HFF-Myc (cell line): ENCODE measurements at regions not wholly inside any gene's neighbourhood (a gene's known extent, or its start where the extent isn't known, plus 50 kb on each side); places are given as distances from the start of the nearest gene placed in this dataset.
"Not testable (repeated sequence)": the region's sequence is repeated elsewhere in the genome, so short reads cannot be mapped to it uniquely, and the experiment has no call there.

ENCODE experiments used
- DNase-seq: peaks from one replicate; pipeline ENCODE4 v3.0.0-alpha.2; 2011; ENCODE audit warnings: low read depth; ENCODE audit errors: extremely low read depth
- H3K4me3 ChIP-seq: replicated peaks from 2 replicates; pipeline ENCODE4 v1.5.1; 2011; ENCODE audit warnings: low read depth, mild to moderate bottlenecking, control low read depth, low read length
- TF ChIP-seq, protein P1 (sequence below): IDR thresholded peaks from 2 replicates; pipeline ENCODE4 v1.5.1; 2012; ENCODE audit warnings: mild to moderate bottlenecking, low read depth, low read length, control low read depth; ENCODE audit errors: missing control alignments

DNA sequence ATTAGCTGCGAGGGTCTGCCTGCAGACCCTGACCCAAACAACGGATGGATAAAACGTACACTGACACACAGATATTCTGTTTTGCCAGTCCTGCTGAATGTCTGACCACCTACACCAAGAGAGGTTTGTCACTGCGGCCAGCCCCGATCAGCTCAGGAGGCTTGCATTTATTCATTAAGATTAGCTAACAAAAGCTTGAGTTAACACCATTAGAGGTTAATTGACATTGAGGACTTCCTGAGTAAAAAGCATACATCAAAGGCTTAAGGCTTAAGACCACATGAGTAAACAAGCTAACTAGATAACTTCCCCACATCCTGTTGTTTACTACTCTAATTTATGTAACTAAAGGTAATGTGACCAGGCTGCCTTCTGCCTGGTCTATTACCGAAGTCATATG, 198.1 kb upstream of the TRPC7 start:
- TF ChIP-seq, protein P1, sequence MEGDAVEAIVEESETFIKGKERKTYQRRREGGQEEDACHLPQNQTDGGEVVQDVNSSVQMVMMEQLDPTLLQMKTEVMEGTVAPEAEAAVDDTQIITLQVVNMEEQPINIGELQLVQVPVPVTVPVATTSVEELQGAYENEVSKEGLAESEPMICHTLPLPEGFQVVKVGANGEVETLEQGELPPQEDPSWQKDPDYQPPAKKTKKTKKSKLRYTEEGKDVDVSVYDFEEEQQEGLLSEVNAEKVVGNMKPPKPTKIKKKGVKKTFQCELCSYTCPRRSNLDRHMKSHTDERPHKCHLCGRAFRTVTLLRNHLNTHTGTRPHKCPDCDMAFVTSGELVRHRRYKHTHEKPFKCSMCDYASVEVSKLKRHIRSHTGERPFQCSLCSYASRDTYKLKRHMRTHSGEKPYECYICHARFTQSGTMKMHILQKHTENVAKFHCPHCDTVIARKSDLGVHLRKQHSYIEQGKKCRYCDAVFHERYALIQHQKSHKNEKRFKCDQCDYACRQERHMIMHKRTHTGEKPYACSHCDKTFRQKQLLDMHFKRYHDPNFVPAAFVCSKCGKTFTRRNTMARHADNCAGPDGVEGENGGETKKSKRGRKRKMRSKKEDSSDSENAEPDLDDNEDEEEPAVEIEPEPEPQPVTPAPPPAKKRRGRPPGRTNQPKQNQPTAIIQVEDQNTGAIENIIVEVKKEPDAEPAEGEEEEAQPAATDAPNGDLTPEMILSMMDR = no peak
- no peak overlapping the region for H3K4me3 ChIP-seq
- DNase-seq = no peak

DNA sequence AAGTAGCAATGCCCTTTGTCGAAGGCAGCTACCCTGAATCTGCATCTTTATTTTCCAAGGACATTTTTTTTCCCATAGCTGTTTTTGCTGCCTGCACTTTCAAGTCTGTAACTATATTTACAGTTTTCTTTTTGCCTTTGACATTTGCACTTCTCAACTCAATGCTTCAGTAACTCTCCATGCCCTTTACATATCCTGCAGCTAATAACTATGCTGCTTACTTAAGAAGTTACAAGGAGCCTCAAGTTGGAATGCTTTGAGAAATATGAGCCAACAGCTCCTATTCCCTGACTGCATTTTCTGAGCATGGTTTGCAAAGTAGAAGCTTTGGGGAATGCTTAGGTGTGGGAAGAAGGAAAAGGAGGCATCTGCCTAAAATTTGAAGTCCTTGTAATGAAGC, 194.8 kb upstream of the TRPC7 start:
- TF ChIP-seq, protein P1 = no peak
- no peak for DNase-seq
- no peak overlapping the region for H3K4me3 ChIP-seq

DNA sequence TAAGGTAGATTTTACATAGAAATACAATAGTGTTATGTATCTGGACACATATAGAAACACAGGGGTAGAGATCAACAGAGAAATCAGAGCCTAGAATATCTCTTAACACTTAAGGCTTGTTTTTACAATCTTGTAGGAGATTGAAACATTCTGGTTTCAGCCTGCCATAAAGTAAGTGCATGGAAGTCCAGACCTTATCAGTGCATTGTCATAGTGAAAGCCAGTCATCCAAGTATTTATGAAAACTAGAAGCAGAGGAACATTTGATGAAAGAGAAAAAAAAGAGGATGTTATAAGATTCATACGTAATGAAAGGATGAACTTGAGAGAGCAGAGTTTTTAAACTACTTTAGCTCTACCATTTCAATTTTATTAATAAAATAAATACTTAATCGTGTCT, 194.3 kb upstream of the TRPC7 start:
- H3K4me3 ChIP-seq = no peak overlapping the region
- no peak for DNase-seq
- TF ChIP-seq, protein P1 = no peak

DNA sequence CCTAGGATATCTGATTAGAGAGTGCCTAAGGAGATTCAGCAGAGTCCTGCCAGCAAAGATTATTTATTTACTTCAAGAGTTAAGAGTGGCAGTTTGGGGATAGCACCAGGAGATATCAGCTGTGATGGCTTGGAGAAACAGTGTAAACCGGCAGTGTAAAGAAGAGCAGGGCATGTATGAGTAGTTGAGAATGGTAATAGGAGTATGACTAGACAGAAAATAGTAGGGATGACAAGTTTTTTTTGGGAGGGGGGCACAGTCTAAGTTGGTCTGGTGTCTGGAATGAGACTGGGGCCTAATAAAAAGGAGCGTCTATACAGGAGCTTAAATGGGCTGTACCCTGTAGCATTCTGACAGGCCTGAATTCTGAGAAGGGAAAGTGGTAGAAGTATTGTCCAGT, 181.8 kb upstream of the TRPC7 start:
- not testable (repeated sequence) for H3K4me3 ChIP-seq, DNase-seq

DNA sequence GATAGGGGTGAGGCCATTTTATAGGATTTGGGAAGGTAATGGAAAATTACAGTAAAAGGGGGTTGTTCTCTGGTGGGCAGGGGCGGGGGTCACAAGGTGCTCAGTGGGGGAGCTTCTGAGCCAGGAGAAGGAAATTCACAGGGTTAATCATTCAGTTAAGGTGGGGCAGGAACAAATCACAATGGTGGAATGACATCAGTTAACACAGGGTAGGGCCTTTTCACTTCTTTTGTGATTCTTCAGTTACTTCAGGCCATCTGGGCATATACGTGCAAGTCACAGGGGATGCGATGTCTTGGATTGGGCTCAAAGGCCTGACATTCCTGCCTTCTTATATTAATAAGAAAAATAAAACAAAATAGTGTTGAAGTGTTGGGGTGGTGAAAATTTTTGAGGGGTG, 181.1 kb upstream of the TRPC7 start:
- H3K4me3 ChIP-seq, DNase-seq: not testable (repeated sequence)

DNA sequence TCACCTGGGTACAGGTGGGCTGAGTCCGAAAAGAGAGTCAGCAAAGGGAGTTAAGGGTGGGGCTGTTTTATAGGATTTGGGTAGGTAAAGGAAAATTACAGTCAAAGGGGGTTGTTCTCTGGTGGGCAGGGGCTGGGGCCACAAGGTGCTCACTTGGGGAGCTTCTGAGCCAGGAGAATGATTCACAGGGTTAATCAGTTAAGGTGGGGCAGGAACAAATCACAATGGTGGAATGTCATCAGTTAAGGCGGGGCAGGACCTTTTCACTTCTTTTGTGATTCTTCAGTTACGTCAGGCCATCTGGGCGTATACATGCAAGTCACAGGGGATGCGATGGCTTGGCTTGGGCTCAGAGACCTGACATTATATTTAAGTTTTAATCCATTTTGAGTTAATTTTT, 179.7 kb upstream of the TRPC7 start:
- H3K4me3 ChIP-seq, DNase-seq: not testable (repeated sequence)

DNA sequence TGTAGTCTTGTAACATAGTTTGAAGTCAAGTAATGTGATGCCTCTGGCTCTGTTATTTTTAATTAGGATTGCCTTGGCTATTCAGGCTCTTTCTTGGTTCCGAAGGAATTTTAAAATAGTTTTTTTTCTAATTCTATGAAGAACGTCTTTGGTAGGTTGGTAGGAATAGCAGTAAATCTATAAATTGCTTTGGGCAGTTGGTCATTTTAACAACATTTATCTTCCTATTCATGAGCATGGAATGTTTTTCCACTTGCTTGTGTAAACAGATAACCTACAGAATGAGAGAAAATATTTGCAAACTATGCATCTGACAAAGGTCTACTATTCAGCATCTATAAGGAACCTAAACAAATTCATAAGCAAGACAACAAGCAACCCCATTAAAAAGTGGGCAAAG, 173.2 kb upstream of the TRPC7 start:
- TF ChIP-seq, protein P1 = no peak
- H3K4me3 ChIP-seq = no peak overlapping the region
- no peak for DNase-seq

DNA sequence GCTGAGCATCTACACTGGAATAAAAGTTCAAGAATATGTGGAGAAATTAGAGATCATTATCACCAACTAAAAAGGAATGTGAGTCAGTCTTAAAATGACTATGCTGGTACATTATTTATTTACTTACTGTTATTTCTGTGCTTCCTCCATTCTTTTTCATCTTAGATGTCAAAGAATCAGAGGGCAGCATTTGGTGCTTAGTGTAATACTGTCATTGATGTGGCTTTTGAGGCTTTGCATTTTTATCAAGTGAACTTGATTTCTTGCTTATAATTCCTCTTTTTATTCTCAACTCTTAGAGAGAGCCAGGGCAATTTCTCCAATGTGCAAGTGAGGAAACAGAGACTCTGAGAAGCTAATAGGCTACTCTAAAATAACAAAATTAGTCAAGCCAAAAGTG, 163.7 kb upstream of the TRPC7 start:
- H3K4me3 ChIP-seq = no peak overlapping the region
- no peak for DNase-seq
- TF ChIP-seq, protein P1 = no peak
